MM.1S (cell line): ENCODE measurements at regions not wholly inside any gene's neighbourhood (a gene's known extent, or its start where the extent isn't known, plus 50 kb on each side); places are given as distances from the start of the nearest gene placed in this dataset.

Experiments used
- CTCF ChIP-seq: fragments of 300-600 bp; sonication (generic); IDR thresholded peaks from 2 replicates; pipeline ENCODE4 v1.5.1; 2016; ENCODE audit warnings: antibody characterized with exemption, low read length, mixed read lengths
- EZH2phosphoT487 ChIP-seq: fragments of 300-600 bp; sonication (generic); IDR thresholded peaks from 2 replicates; pipeline ENCODE4 v1.6.1; 2018; ENCODE audit warnings: antibody characterized with exemption, low read length

- TF ChIP-seq CTCF = no peak
- no peak for TF ChIP-seq EZH2phosphoT487
These were observed 61.1 kb upstream of the IGFBP5 start for GRCh38 chr2:216756435-216756834.
